HTR-8/SVneo (cell line): ENCODE measurements at regions not wholly inside any gene's neighbourhood (a gene's known extent, or its start where the extent isn't known, plus 50 kb on each side); places are given as distances from the start of the nearest gene placed in this dataset.
"Not testable (repeated sequence)": the region's sequence is repeated elsewhere in the genome, so short reads cannot be mapped to it uniquely, and the experiment has no call there.

Experiments used
- DNase-seq: peaks from one replicate; pipeline ENCODE4 v3.0.0; 2011; ENCODE audit warnings: low spot score, mixed read lengths; ENCODE audit not compliant: insufficient read length
- FAIRE-seq: peaks from 2 replicates; lab custom pipeline; 2011; peaks lifted over from hg19 to GRCh38; lab: Jason Lieb, UNC

DNA sequence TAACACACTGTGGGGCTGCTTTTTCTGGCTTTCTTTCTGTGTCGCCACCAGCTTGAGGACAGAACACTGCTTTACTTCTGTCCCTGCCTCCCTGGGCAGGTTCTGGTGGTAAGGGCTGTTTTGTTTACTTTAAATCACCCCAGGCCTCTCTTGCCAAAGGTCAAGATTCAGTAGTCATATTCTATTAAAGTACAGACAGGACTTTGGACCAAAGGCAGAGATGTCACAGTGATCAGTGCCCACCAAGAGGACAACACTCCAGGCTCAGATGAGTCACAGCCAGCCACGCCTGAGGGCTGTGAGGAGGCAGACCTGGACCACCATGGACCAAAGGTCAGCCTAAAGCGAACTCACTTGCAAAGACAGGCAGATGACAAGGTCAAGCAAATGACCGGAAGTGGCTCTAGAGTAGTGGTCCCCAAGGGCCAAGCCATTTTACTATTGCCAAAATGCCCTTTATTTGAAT is 200.0 kb downstream of the RHOU start:
- DNase-seq (no peak), FAIRE-seq (no peak)

DNA sequence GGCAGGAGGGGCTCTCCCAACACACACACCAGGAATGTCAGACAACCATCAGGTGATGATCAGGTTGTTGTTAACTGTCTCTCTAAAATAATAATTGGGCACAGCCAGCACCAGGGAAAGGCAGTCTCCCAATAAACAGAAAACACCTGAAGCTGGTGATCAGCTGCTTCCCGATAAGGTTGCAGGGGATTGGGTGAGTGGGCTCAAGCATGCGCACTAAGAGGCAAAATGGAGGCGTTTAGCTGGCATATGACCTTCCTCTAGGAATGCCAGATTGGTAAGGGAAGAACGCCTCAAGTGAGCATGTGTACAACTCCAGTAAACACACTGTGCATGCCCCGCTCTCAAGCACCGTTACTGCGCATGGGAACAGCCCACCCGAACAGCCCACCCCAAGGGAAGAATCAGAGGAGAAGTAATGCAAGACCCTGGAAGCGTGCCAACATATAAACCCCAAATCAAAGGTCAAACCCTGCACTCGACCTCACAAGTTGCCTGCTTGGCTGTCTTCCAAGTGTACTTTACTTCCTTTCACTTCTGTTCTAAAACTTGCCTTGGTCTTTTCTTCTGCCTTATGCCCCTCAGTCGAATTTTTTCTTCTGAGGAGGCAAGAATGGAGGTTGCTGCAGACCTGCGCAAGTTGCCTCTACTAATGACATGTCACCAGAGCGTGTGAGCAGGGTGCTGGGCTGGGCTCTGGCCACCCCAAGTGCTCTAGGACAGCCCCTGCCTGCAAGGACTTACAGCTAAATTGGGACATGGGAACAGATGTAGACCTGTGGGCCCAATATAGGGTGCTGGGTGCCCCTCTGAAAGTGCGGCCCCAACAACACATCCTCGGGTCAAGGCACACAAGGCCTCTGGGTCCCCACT is 200.8 kb downstream of the RHOU start:
- FAIRE-seq (no peak), DNase-seq (no peak)

DNA sequence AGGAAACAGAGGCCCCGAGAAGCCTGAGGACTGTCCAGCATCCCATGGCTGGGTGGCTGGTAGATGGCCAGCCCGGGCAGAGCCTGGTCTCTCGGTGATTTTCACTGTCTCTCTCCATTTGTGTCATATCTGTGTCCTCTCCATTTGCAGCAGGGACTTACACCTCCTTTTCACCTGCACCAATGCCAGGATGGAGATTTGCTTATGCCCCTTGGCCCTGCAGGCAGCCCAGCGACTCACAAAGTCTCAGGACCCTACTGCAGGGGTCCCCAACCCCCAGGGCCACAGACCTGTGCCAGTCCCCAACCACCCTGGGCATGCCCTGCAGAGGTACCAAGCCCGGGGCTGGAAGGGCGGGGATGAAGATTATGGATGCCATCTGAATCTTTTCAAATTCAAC is 201.6 kb downstream of the RHOU start:
- no peak for FAIRE-seq
- no peak for DNase-seq

DNA sequence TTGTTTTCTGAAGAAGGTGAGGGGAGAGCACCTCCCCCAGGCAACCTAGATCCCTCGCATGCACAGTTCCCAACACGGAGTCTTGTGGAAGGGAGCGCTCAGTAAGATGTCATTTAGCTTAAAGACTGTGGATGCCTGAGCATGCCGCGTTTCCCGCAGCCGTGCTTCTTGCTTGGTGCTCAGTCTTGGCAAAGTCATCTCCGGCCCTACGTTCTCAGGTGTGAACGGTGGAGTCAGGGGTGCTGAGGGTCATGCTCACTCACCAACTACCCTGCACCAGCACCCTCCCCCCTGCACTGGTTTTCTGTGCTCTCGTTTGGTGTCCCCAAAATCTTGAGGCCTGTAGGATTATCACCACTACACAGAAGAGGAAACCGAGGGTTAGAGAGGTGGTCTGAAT is 202.1 kb downstream of the RHOU start:
- FAIRE-seq (no peak), DNase-seq (no peak)

DNA sequence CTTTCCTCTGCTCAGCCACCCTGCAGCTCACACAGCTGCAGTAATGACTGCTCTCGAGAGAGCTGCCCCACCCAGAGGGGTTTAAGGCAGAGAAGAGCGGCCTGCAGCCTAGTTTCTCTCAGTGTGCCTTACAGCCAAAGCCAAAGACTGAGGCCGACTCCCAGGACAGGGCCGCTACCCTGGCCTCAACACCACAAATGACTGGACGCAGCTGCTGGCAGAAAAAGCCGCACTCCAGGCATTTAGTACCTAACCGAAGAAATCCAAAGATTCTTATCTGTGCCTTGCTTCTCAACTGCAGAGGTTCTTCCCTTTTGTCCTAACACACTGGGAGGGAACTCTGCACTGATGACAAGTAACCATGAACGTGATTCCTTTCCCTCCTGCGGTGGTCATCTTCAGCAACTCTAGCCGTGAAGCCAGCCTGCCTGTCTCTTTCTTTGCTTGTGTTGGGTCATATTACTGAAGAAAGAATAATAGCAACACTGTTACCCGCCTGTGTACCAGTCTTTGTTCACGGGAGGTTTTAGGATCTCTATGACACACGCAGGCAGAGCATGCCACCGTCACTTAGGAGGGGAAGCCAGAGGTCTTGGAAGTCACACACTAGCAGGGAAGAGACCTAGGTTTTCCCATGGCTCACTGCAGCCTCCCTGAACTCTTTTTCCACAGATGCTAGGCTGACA is 202.7 kb downstream of the RHOU start:
- FAIRE-seq, result no peak
- DNase-seq, result no peak

DNA sequence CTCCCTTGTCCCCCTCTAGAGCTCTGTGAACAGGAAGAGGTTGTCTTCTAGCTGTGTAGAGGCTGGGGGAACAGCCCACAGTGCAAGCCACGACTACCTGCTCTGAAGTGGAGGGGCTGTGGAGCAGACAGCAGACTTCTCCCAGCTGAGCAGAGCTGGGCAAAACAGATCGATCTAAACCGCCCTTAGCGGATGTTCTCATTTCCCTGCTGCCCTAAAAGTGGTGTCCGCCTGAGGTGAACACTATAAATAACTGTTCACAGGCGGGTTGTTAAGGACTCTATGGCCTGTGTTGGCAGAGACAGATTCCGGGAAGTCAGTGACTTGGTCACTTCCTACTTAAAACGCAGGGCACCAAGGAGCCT is 203.2 kb downstream of the RHOU start:
- DNase-seq (no peak), FAIRE-seq (no peak)

DNA sequence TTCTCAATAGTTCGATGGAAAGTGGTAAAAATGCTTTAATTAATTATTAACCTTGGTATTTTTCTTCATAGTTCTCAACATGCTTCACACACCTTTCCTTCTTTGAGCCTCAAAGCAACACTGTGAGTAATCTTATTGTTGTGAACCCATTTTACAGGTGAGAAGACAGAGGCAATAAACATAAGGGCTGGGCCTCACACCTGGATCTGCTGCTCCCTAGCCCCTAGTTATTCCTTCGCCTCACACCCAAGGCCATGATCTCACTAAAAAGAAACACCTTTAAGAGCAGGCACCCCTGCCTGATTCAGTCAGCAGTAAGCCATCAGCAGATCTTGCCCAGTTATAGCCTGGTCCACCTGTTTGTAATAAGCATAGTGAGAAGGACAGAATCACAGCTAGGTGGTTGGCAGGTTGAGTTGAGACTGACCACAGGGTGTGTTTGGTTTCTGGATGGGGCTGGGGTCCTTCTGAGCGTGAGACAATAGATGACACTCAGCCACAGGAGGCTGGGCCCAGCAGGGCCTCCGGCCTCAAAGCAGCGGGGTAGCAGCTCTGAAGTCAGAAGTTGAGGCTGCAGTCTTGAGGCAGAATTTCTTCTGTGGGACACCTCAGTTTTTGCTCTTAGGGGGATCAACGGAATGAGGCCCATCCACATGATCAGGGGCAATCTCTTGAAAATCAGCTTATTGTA is 203.9 kb downstream of the RHOU start:
- FAIRE-seq, result no peak
- DNase-seq, result no peak

DNA sequence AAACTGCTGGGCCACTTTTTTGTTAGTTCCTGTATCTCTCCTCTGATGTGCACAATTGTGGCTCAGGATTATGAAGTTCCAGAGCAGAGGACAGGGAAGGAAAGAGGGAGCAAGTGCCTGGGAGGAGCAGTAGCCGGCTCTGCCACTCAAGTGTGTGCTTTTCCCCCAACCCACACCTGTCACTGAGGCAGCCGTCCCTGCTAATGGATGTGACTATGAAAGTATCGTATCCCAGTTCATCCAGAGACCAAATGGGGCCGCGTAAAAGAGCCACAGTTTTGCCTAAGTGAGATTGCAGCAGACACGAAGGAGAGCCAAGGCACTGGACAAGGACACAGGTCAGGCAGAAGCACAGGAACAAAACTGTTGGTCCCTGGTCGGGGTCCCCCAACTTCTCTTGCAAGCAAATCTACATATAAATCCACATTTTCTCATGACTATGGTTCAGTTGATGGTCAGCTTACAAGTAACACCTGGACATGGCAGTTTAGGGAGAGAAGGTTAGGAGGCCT is 204.7 kb downstream of the RHOU start:
- DNase-seq (no peak), FAIRE-seq (no peak)

DNA sequence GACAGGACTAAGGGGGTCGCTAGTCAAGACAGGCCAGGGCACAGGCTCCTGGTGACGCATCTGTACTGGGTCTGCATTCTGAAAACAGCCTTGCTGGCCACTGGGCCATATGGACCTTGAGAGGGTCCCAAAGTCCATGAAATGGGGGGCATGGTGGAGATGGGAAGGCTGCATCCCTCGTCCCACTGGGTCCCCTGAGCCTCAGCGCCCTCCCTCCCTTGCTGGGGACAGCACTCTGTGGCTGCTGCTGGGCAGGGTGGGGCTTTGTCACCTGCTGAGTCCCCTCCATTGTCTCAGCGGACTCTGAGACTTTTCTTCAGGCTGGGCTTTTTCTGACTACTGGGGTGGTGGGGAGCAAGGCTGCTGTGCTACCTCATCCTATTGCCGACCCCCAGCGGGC is 205.2 kb downstream of the RHOU start:
- FAIRE-seq, result no peak
- no peak for DNase-seq

DNA sequence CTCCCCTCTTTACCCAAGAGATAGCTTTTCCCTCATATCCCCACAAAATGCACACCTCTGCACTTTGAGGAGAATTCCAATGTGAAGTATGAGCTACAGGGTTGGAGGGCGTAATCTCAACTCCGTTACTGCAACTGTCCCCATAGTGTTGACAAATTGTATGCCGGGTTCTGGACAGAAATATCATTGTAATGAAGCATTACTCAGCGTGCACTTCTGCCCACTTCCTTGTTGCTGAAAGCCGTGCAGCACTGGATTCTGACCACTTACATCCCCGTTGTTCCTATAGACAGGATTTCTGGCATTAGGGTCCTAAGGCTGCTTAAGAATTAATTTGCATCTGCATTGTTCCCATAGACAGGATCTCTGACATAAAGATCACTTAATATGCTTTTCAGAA is 205.6 kb downstream of the RHOU start:
- no peak for FAIRE-seq
- no peak for DNase-seq

DNA sequence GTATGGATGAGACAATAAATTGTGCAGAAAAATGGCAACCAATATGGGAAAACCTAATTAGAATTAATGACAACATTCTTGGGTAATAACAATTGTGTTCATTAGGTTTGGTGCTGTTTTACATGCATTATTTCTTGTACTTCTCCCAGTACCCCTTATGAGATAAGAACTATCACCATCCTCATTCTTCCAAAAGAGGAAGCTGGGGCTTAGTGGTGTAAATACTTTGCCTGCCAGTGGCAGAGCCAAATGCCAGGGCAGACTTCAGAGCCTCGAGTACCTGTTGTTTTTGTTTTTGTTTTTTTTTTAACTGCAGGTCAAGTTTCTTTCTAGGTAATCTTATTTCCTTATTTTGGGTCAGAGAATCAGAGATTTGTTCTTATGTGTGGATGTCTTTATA is 206.4 kb downstream of the RHOU start:
- DNase-seq (no peak), FAIRE-seq (no peak)

DNA sequence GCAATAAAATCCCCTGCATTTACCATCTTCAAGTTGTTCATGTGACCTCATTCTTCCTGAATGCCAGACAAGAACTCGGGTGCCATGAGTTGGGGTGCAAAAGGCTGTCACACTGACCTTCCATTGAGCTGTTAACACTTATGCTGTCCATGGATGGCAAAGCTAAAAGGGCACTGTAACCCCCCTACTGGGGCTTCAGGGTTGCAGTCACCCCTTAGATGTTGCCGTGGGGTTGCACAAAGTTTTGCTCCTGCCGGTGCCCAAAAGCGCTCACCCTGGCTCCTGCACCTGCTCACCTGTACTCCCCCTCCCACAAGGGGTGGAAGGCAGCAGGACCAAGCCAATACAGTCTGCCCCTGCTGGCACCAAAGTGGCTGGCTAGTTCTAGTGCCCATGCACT is 208.2 kb downstream of the RHOU start:
- DNase-seq, result no peak
- no peak for FAIRE-seq

DNA sequence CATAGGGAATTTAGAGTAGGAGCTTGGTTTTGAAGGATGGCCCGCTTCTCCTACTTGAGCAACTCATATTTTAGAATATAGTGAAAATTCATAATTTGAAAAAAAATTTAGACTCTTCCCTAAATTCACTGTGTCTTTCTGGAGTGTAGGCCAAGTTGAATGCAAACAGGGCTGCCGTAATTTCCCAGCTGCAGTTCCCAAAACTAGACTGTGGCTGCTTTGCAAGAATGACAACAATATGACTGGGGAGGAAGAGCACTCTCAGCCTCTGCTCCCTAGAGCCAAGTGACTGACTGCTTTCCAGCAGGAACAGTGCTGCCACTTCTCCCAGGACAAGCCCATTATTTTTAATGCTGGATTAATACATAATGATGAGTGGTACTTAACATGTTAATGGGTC is 209.0 kb downstream of the RHOU start:
- DNase-seq (no peak), FAIRE-seq (no peak)

DNA sequence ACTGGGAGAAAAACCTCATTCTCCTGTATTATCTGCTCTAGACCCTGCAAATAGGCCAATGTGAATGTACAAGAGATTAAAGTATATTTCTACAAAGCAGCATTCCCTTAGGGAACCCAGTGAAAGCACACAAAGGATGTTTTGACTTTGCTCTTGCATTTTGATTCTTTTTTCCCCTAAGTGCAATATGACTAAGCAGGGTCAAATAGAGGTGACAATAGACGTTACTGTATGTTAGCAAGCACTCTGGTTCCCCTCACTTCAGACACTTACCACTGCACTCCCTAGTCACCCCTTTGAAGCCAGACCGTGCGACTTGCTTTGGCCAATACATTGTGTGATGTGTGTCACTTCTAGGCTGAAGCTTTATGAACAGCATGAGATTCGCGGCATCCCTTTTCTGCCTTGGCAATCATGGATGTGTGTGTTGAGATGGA is 209.7 kb downstream of the RHOU start:
- FAIRE-seq, result no peak

DNA sequence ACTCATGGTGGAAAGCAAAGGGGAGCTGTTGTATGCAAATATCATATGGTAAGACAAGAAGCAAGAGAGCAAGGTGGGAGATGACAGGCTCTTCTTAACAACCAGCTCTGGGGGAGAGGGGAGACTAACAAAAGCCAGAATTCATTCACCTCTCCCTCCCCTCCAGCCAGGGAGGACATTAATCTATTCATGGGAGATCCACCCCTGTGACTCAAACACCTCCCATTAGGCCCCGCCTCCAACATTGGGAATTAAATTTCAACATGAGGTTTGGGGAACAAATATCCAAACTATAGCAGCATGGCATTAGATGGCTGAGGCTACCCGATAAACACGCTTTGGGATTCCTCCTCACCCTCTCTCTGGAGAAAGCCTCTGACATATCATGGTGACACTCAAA is 210.6 kb downstream of the RHOU start:
- FAIRE-seq (no peak), DNase-seq (no peak)

More for the DNA sequence above, 209.7 kb downstream of the RHOU start:
- DNase-seq, result no peak

DNA sequence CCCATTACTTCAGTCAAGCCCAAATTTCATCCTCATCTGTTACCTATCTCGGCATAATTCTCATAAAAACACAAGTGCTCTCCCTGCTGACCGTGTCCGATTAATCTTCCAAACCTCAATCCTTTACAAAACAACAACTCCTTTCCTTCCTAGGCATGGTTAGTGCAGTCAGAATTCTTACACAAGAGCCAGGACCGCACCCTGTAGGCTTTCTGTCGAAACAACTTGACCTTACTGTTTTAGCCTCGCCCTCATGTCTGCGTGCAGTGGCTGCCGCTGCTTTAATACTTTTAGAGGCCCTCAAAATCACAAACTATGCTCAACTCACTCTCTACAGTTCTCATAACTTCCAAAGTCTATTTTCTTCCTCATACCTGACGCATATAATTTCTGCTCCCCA is 214.3 kb downstream of the RHOU start:
- not testable (repeated sequence) for DNase-seq, FAIRE-seq

DNA sequence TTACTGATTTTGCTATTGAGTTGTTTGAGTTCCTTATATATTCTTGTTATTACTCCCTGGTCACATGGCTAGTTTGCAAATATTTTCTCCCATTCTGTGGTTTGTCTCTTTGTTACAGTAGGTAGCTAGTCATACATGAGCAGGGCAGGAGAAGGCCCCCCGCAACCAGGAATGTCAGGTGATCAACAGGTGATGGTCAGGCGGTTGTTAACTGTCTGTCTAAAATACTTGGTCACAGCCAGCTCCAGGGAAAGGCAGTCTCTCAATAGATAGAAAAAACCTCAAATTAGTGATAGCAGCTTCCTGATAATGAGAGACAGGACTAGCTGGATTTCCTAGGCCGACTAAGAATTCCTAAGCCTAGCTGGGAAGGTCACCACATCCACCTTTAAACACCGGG is 217.9 kb downstream of the RHOU start:
- FAIRE-seq, result no peak
- no peak for DNase-seq

DNA sequence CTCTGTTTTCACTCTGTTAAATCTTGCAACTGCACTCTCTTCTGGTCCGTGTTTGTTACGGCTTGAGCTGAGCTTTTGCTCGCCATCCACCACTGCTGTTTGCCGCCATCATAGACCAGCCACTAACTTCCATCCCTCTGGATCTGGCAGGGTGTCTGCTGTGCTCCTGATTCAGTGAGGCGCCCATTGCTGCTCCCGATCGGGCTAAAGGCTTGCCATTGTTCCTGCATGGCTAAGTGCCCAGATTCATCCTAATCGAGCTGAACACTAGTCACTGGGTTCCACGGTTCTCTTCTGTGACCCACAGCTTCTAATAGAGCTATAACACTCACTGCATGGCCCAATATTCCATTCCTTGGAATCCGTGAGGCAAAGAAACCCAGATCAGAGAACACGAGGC is 218.5 kb downstream of the RHOU start:
- DNase-seq, FAIRE-seq: not testable (repeated sequence)

DNA sequence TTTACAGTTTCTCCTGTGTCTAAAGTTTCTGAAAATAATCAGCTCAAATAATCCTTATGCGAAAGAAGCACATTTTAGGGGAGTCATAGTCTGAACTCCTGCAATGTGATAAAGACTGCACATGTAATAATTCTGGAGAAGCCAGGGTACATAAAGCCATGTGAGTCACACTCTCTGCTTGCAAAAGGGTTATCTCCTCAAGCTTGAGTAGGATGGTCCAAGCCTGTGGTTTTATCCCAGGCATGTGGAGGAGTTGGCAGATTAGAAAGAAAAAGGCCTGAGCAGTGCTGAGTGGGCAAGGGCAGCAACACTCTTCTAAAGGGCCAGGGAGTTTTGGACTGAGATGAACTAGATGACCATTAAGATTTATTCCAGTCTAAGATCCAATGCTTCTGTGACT is 220.4 kb downstream of the RHOU start:
- FAIRE-seq, result no peak
- DNase-seq, result peak; percentile 59

DNA sequence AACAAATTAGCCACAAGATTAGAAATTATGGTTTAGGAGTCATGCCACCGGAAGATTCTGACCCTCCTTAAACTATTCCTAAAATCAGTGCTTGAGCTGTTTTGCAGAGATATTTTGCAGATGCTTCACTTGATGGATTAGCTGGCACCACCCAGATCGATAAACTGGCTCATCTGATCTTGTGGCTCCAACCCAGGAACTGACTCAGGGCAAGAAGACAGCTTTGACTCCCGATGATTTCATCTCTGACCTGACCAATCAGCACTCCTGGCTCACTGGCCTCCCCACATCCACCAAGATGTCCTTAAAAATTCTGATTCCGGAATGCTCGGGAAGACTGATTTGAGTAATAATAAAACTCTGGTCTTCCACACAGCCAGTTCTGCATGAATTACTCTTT is 221.6 kb downstream of the RHOU start:
- FAIRE-seq (no peak), DNase-seq (no peak)

DNA sequence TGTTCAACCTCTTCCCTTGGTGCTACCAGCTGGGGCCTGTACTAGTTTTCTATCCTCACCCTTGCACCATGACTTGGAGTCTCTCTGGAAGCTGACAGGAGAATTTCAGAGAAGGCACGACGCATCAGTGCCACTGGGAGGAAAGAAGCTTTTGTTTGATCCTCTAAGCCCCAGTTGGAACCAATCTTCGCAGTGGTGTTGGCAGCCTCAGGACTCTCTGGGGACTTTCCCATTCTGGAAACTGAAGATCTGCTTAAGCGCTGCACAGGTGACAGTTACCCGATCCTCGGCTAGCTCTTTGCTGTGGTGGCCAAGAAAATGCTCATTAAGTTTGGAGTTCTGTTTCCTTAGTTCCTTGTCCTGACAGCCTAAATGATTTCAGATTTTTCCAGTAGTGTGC is 222.3 kb downstream of the RHOU start:
- DNase-seq, result no peak
- FAIRE-seq, result no peak
